HG03095 (cell line): ENCODE measurements at regions not wholly inside any gene's neighbourhood (a gene's known extent, or its start where the extent isn't known, plus 50 kb on each side); places are given as distances from the start of the nearest gene placed in this dataset.
A peak's percentile ranks its signal among the peaks of the same experiment; 100 is the strongest.
"Not testable (repeated sequence)": the region's sequence is repeated elsewhere in the genome, so short reads cannot be mapped to it uniquely, and the experiment has no call there.

ENCODE experiments used
- ATAC-seq: cut with Tn5 transposase; IDR thresholded peaks from one replicate; pipeline ENCODE4 v1.9.1; 2021; ENCODE audit warnings: moderate library complexity; ENCODE audit not compliant: unreplicated experiment

- ATAC-seq = no peak
These were observed 180.0 kb upstream of the NEGR1 start for GRCh38 chr1:72462186-72462905.

- ATAC-seq = no peak
These were observed 159.9 kb upstream of the NEGR1 start for GRCh38 chr1:72442262-72442661.

GRCh38 chr1:72439036-72439435, 156.7 kb upstream of the NEGR1 start:
- no peak for ATAC-seq

GRCh38 chr1:72438270-72438669, 155.9 kb upstream of the NEGR1 start:
- ATAC-seq = no peak

GRCh38 chr1:72435025-72435424, 152.7 kb upstream of the NEGR1 start:
- ATAC-seq = peak; percentile 50

- ATAC-seq = no peak
These were observed 151.7 kb upstream of the NEGR1 start for GRCh38 chr1:72434070-72434469.

GRCh38 chr1:72433591-72433990, 151.3 kb upstream of the NEGR1 start:
- ATAC-seq = no peak

GRCh38 chr1:72432645-72433267, 150.4 kb upstream of the NEGR1 start:
- no peak for ATAC-seq

GRCh38 chr1:72431810-72432209, 149.5 kb upstream of the NEGR1 start:
- ATAC-seq = no peak

GRCh38 chr1:72428276-72428675, 145.9 kb upstream of the NEGR1 start:
- not testable (repeated sequence) for ATAC-seq

GRCh38 chr1:72419229-72419628, 136.9 kb upstream of the NEGR1 start:
- ATAC-seq = no peak

- no peak for ATAC-seq
These were observed 129.9 kb upstream of the NEGR1 start for GRCh38 chr1:72412286-72412685.

- ATAC-seq = no peak
These were observed 117.5 kb upstream of the NEGR1 start for GRCh38 chr1:72399807-72400206.

- no peak for ATAC-seq
These were observed 115.4 kb upstream of the NEGR1 start for GRCh38 chr1:72397786-72398185.

- ATAC-seq = no peak
These were observed 112.1 kb upstream of the NEGR1 start for GRCh38 chr1:72394457-72394856.

GRCh38 chr1:72379072-72379471, 96.7 kb upstream of the NEGR1 start:
- ATAC-seq = no peak

- ATAC-seq = no peak
These were observed 92.9 kb upstream of the NEGR1 start for GRCh38 chr1:72375226-72375625.

- ATAC-seq = no peak
These were observed 89.1 kb upstream of the NEGR1 start for GRCh38 chr1:72371259-72372035.

- not testable (repeated sequence) for ATAC-seq
These were observed 88.5 kb upstream of the NEGR1 start for GRCh38 chr1:72370836-72371235.

GRCh38 chr1:72369069-72369757, 86.9 kb upstream of the NEGR1 start:
- ATAC-seq = no peak

GRCh38 chr1:72366466-72366865, 84.1 kb upstream of the NEGR1 start:
- ATAC-seq = no peak
